Astrocyte (in vitro differentiated cells and primary cell): ENCODE measurements at regions not wholly inside any gene's neighbourhood (a gene's known extent, or its start where the extent isn't known, plus 50 kb on each side); places are given as distances from the start of the nearest gene placed in this dataset.

Experiments used
- DNase-seq: peaks from one replicate; pipeline ENCODE4 v3.0.0-alpha.2; 2010; ENCODE audit warnings: low read depth
- FAIRE-seq: peaks from 2 replicates; lab custom pipeline; 2011; peaks lifted over from hg19 to GRCh38; lab: Jason Lieb, UNC
- H2AFZ ChIP-seq: 2 replicates; pipeline ENCODE4 v1.6.0; 2012; ENCODE audit warnings: low read depth, low read length, inconsistent platforms
- H3K27ac ChIP-seq: 2 replicates; pipeline ENCODE4 v1.5.1; 2011; ENCODE audit warnings: low read depth, low read length, inconsistent platforms
- H3K27me3 ChIP-seq: 2 replicates; pipeline ENCODE4 v1.6.0; 2011; ENCODE audit warnings: low read length, inconsistent platforms; ENCODE audit not compliant: insufficient read depth
- H3K36me3 ChIP-seq: 2 replicates; pipeline ENCODE4 v1.5.1; 2011; ENCODE audit warnings: low read length, inconsistent platforms; ENCODE audit not compliant: insufficient read depth
- H3K4me1 ChIP-seq: 2 replicates; pipeline ENCODE4 v1.5.1; 2011; ENCODE audit warnings: low read length, inconsistent platforms; ENCODE audit not compliant: insufficient read depth
- H3K4me2 ChIP-seq: 2 replicates; pipeline ENCODE4 v1.6.0; 2012; ENCODE audit warnings: low read length, inconsistent platforms
- H3K4me3 ChIP-seq: 2 replicates; pipeline ENCODE4 v1.5.1; 2011; ENCODE audit warnings: low read depth, mild to moderate bottlenecking, low read length, inconsistent platforms; ENCODE audit not compliant: insufficient read depth
- H3K79me2 ChIP-seq: 2 replicates; pipeline ENCODE4 v1.6.0; 2012; ENCODE audit warnings: mild to moderate bottlenecking, low read length, inconsistent platforms; ENCODE audit not compliant: insufficient read depth
- H3K9ac ChIP-seq: 2 replicates; pipeline ENCODE4 v1.6.0; 2012; ENCODE audit warnings: mild to moderate bottlenecking, low read length, inconsistent platforms
- H3K9me3 ChIP-seq: 2 replicates; pipeline ENCODE4 v1.5.1; 2012; ENCODE audit warnings: low read depth, mild to moderate bottlenecking, low read length, inconsistent platforms; ENCODE audit not compliant: insufficient read depth
- H4K20me1 ChIP-seq: 2 replicates; pipeline ENCODE4 v1.6.0; 2012; ENCODE audit warnings: low read length, inconsistent platforms; ENCODE audit not compliant: insufficient read depth
- H3K27ac Mint-ChIP-seq: one replicate; pipeline ENCODE4 v1.8.0; 2021; ENCODE audit warnings: mild to moderate bottlenecking, mixed read lengths; ENCODE audit not compliant: unreplicated experiment
- H3K27me3 Mint-ChIP-seq: one replicate; pipeline ENCODE4 v1.8.0; 2021; ENCODE audit warnings: low read depth, mixed read lengths; ENCODE audit not compliant: unreplicated experiment
- H3K36me3 Mint-ChIP-seq: one replicate; pipeline ENCODE4 v1.8.0; 2021; ENCODE audit warnings: low read depth, mixed read lengths; ENCODE audit not compliant: unreplicated experiment
- H3K4me1 Mint-ChIP-seq: one replicate; pipeline ENCODE4 v1.8.0; 2021; ENCODE audit warnings: low read depth, mixed read lengths; ENCODE audit not compliant: unreplicated experiment
- H3K4me3 Mint-ChIP-seq: one replicate; pipeline ENCODE4 v1.8.0; 2021; ENCODE audit warnings: mild to moderate bottlenecking, moderate library complexity, mixed read lengths; ENCODE audit not compliant: unreplicated experiment
- H3K9me3 Mint-ChIP-seq: one replicate; pipeline ENCODE4 v1.8.0; 2021; ENCODE audit warnings: mild to moderate bottlenecking, mixed read lengths; ENCODE audit not compliant: unreplicated experiment
- EZH2 ChIP-seq: IDR thresholded peaks from 2 replicates; pipeline ENCODE4 v1.6.1; 2012; ENCODE audit warnings: mild to moderate bottlenecking, low read length, inconsistent platforms; ENCODE audit not compliant: insufficient read depth
- TF ChIP-seq, protein P1 (sequence below): IDR thresholded peaks from 2 replicates; pipeline ENCODE4 v1.5.1; 2011; ENCODE audit warnings: low read depth, mild to moderate bottlenecking, inconsistent platforms, low read length, moderate library complexity; ENCODE audit not compliant: insufficient read depth

DNA sequence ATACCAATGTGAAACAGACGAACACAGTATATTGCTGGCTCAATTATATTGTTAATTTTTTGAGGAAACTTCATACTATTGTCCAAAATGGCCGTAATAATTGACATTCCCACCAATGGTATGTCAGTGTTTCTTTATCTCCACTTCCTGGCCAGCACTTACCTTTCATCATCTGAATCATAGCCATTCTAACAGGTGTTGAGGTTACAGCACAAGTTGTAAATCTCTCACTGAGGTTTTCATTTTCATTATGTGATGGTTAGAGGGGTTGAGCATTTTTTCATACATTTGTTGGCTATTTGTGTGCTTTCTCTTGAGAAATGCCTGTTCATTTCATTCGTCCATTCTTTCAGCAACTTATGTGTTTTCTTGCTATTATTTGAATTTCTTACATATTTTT is 824.0 kb downstream of the UQCRFS1 start:
- no peak overlapping the region for H3K4me3 ChIP-seq
- H3K9ac ChIP-seq, result no peak overlapping the region
- no peak overlapping the region for H3K27ac Mint-ChIP-seq
- no peaks in the 10 kb centered on the region for H3K4me1 ChIP-seq
- H3K27me3 Mint-ChIP-seq, result peaks cover 23% of the 10 kb centered on the region
- H3K4me3 Mint-ChIP-seq, result no peak overlapping the region
- no peak overlapping the region for H3K27ac ChIP-seq
- H3K4me2 ChIP-seq, result no peak overlapping the region
- H3K79me2 ChIP-seq, result no peaks in the 10 kb centered on the region
- H2AFZ ChIP-seq, result no peak overlapping the region
- no peaks in the 10 kb centered on the region for H3K36me3 ChIP-seq
- H3K9me3 Mint-ChIP-seq, result no peaks in the 10 kb centered on the region
- no peaks in the 10 kb centered on the region for H4K20me1 ChIP-seq
- no peak for DNase-seq
- no peaks in the 10 kb centered on the region for H3K36me3 Mint-ChIP-seq
- H3K9me3 ChIP-seq, result no peaks in the 10 kb centered on the region
- FAIRE-seq, result no peak
- TF ChIP-seq EZH2, result no peak
- TF ChIP-seq, protein P1, sequence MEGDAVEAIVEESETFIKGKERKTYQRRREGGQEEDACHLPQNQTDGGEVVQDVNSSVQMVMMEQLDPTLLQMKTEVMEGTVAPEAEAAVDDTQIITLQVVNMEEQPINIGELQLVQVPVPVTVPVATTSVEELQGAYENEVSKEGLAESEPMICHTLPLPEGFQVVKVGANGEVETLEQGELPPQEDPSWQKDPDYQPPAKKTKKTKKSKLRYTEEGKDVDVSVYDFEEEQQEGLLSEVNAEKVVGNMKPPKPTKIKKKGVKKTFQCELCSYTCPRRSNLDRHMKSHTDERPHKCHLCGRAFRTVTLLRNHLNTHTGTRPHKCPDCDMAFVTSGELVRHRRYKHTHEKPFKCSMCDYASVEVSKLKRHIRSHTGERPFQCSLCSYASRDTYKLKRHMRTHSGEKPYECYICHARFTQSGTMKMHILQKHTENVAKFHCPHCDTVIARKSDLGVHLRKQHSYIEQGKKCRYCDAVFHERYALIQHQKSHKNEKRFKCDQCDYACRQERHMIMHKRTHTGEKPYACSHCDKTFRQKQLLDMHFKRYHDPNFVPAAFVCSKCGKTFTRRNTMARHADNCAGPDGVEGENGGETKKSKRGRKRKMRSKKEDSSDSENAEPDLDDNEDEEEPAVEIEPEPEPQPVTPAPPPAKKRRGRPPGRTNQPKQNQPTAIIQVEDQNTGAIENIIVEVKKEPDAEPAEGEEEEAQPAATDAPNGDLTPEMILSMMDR, result no peak
- peaks cover 2% of the 10 kb centered on the region for H3K4me1 Mint-ChIP-seq
- H3K27me3 ChIP-seq, result no peaks in the 10 kb centered on the region

DNA sequence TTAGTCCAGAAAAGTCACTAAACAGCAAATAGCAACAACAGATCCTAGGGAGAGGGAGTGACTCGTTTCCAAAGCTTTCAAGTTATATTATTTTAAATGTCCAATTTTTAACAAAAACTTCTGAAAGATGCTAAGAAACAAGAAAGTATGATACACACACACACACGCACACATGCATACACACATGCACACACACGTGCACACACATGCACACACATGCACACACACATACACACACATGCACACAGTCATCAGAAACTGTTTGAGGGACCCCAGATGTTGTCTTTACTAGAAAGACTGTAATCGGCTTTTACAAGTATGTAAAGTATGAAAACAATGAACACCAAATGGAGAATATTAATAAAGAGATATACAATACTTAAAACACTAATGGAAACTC is 825.4 kb downstream of the UQCRFS1 start:
- Histone ChIP-seq H3K79me2 (no peaks in the 10 kb centered on the region), H3K4me3 (no peak overlapping the region), H4K20me1 (no peaks in the 10 kb centered on the region), H2AFZ (no peak overlapping the region), H3K27me3 (no peaks in the 10 kb centered on the region), H3K9ac (no peak overlapping the region), H3K27ac (no peak overlapping the region), H3K4me2 (no peak overlapping the region), H3K9me3 (no peaks in the 10 kb centered on the region), H3K4me1 (no peaks in the 10 kb centered on the region), H3K36me3 (no peaks in the 10 kb centered on the region)
- TF ChIP-seq, protein P1, result no peak
- no peak for TF ChIP-seq EZH2
- Mint-ChIP-seq H3K4me1 (no peaks in the 10 kb centered on the region), H3K36me3 (no peaks in the 10 kb centered on the region), H3K27me3 (peaks cover 36% of the 10 kb centered on the region), H3K9me3 (no peaks in the 10 kb centered on the region), H3K4me3 (no peak overlapping the region), H3K27ac (no peak overlapping the region)
- DNase-seq (no peak), FAIRE-seq (no peak)

DNA sequence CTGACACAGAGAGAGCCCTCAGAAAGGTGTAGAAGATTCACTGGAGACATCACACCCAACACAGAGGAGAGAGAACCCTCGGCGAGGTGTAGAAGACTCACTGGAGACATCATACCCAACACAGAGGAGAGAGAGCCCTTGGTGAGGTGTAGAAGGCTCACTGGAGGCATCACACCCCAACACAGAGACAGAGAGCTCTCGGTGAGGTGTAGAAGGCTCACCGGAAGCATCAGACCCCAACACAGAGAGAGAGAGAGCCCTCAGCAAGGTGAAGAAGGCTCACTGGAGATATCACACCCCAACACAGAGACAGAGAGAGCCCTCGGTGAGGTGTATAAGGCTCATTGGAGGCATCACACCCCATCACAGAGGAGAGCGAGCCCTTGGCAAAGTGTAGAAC is 826.5 kb downstream of the UQCRFS1 start:
- Mint-ChIP-seq H3K4me1 (no peaks in the 10 kb centered on the region), H3K9me3 (no peaks in the 10 kb centered on the region), H3K4me3 (no peak overlapping the region), H3K27ac (no peak overlapping the region), H3K27me3 (peaks cover 44% of the 10 kb centered on the region), H3K36me3 (no peaks in the 10 kb centered on the region)
- Histone ChIP-seq H3K4me3 (no peak overlapping the region), H3K36me3 (no peaks in the 10 kb centered on the region), H3K79me2 (no peaks in the 10 kb centered on the region), H3K4me1 (no peaks in the 10 kb centered on the region), H3K9me3 (no peaks in the 10 kb centered on the region), H3K27ac (no peak overlapping the region), H3K4me2 (no peak overlapping the region), H4K20me1 (no peaks in the 10 kb centered on the region), H3K27me3 (no peaks in the 10 kb centered on the region), H3K9ac (no peak overlapping the region), H2AFZ (no peak overlapping the region)
- DNase-seq (no peak), FAIRE-seq (no peak)
- TF ChIP-seq, protein P1, result no peak
